H1 (cell line): ENCODE measurements at regions not wholly inside any gene's neighbourhood (a gene's known extent, or its start where the extent isn't known, plus 50 kb on each side); places are given as distances from the start of the nearest gene placed in this dataset.

Experiments
- CTCF ChIA-PET: fragments of 300-600 bp; sonication (Branson Sonifier 250); formaldehyde crosslinking; loops from one replicate; lab custom pipeline; 2021; ENCODE audit not compliant: partially characterized antibody; lab: Charles Lee
- POLR2A ChIA-PET: fragments of 300-600 bp; sonication (Branson Sonifier 250); formaldehyde crosslinking; loops from one replicate; lab custom pipeline; 2021; ENCODE audit warnings: inconsistent platforms; ENCODE audit not compliant: partially characterized antibody; lab: Charles Lee
- DNase-seq, 2 experiments: peaks; one replicate each; pipeline versions ENCODE4 v3.0.0 to v3.0.0-alpha.2; 2010 to 2022; ENCODE audit warnings: low spot score in 2 of 2, low read depth in 1 of 2, mixed read lengths in 1 of 2
- FAIRE-seq: peaks from 2 replicates; lab custom pipeline; 2011; peaks lifted over from hg19 to GRCh38; lab: Jason Lieb, UNC
- H2AFZ ChIP-seq: 2 replicates; pipeline ENCODE4 v1.8.1; 2012; ENCODE audit warnings: low read length, inconsistent platforms
- H2AK5ac ChIP-seq: 2 replicates; pipeline ENCODE4 v1.6.1; 2013; ENCODE audit warnings: low read depth, low read length
- H2BK120ac ChIP-seq: replicated peaks from 2 replicates; pipeline ENCODE3; 2013; ENCODE audit warnings: low read depth, low read length, inconsistent platforms
- H2BK12ac ChIP-seq: 2 replicates; pipeline ENCODE4 v1.6.1; 2013; ENCODE audit warnings: low read depth, low read length
- H2BK15ac ChIP-seq: 2 replicates; pipeline ENCODE4 v1.6.1; 2013; ENCODE audit warnings: low read length
- H2BK20ac ChIP-seq: 2 replicates; pipeline ENCODE4 v1.6.1; 2013; ENCODE audit warnings: low read length
- H2BK5ac ChIP-seq: 2 replicates; pipeline ENCODE4 v1.6.1; 2013; ENCODE audit warnings: low read depth, low read length
- H3K14ac ChIP-seq: 2 replicates; pipeline ENCODE4 v1.6.1; 2013; ENCODE audit warnings: inconsistent platforms; ENCODE audit not compliant: insufficient read length
- H3K18ac ChIP-seq: 2 replicates; pipeline ENCODE4 v1.6.1; 2013; ENCODE audit warnings: low read length; ENCODE audit errors: extremely low read depth
- H3K23ac ChIP-seq: 2 replicates; pipeline ENCODE4 v1.6.1; 2013; ENCODE audit warnings: inconsistent platforms; ENCODE audit not compliant: insufficient read length
- H3K23me2 ChIP-seq: 2 replicates; pipeline ENCODE4 v1.6.1; 2013; ENCODE audit warnings: low read depth, low read length
- H3K27ac ChIP-seq: 2 replicates; pipeline ENCODE4 v1.6.1; 2011; ENCODE audit warnings: low read depth, low read length, inconsistent platforms
- H3K27me3 ChIP-seq, 4 experiments: replicated peaks in 1 of 4; 1 replicate in 1 of 4; 2 replicates in 3 of 4; pipeline versions ENCODE4 v1.6.1 to v1.8.1; 2011 to 2013; ENCODE audit warnings: low read length in 3 of 4, mild to moderate bottlenecking in 3 of 4, inconsistent platforms in 2 of 4, mixed read lengths in 2 of 4, moderate library complexity in 1 of 4; ENCODE audit not compliant: control insufficient read depth in 3 of 4, insufficient read depth in 3 of 4; ENCODE audit errors: extremely low read depth in 1 of 4
- H3K36me3 ChIP-seq, 4 experiments: 2 replicates each; pipeline versions ENCODE4 v1.6.1 to v1.8.1; 2011 to 2013; ENCODE audit warnings: mild to moderate bottlenecking in 4 of 4, low read length in 3 of 4, moderate library complexity in 2 of 4, control low read depth in 1 of 4, inconsistent platforms in 1 of 4; ENCODE audit not compliant: insufficient read depth in 4 of 4, control insufficient read depth in 2 of 4
- H3K4ac ChIP-seq: replicated peaks from 2 replicates; pipeline ENCODE3; 2013; ENCODE audit warnings: low read length, low read depth, mixed read lengths, inconsistent platforms; ENCODE audit not compliant: insufficient read length
- H3K4me1 ChIP-seq, 4 experiments: replicated peaks in 1 of 4; 1 replicate in 1 of 4; 2 replicates in 3 of 4; pipeline versions ENCODE4 v1.6.1 to v1.8.1; 2011 to 2013; ENCODE audit warnings: low read length in 3 of 4, inconsistent platforms in 2 of 4, mixed read lengths in 1 of 4; ENCODE audit not compliant: insufficient read depth in 4 of 4, control insufficient read depth in 3 of 4
- H3K4me2 ChIP-seq, 2 experiments: 2 replicates each; pipeline versions ENCODE4 v1.6.1 to v1.8.1; 2011 to 2013; ENCODE audit warnings: low read depth in 2 of 2, low read length in 2 of 2, control low read depth in 1 of 2, inconsistent platforms in 1 of 2, mild to moderate bottlenecking in 1 of 2; ENCODE audit not compliant: insufficient read depth in 1 of 2
- H3K4me3 ChIP-seq, 4 experiments: fragments of 200-600, 300-600 bp in 1 of 4; sonication (generic), shearing (Covaris generic), sonication (Bioruptor Twin) in 1 of 4; 2 replicates each; pipeline versions ENCODE4 v1.5.1 to v1.8.1; 2011 to 2016; ENCODE audit warnings: low read length in 4 of 4, low read depth in 3 of 4, control low read depth in 2 of 4, inconsistent platforms in 2 of 4, mild to moderate bottlenecking in 2 of 4, mixed read lengths in 1 of 4, moderate library complexity in 1 of 4; ENCODE audit not compliant: insufficient read depth in 2 of 4; ENCODE audit errors: extremely low read depth in 1 of 4
- H3K56ac ChIP-seq: replicated peaks from 2 replicates; pipeline ENCODE3; 2013; ENCODE audit warnings: low read depth, mild to moderate bottlenecking, mixed read lengths, low read length, inconsistent platforms; ENCODE audit not compliant: insufficient read length
- H3K79me1 ChIP-seq: 2 replicates; pipeline ENCODE4 v1.6.1; 2013; ENCODE audit warnings: low read depth, low read length, control low read depth
- H3K79me2 ChIP-seq, 2 experiments: 2 replicates each; pipeline versions ENCODE4 v1.6.1 to v1.8.1; 2012 to 2013; ENCODE audit warnings: low read length in 2 of 2, mild to moderate bottlenecking in 2 of 2, inconsistent platforms in 1 of 2; ENCODE audit not compliant: insufficient read depth in 2 of 2, control insufficient read depth in 1 of 2
- H3K9ac ChIP-seq, 4 experiments: replicated peaks in 1 of 4; 1 replicate in 1 of 4; 2 replicates in 3 of 4; pipeline versions ENCODE4 v1.6.1 to v1.8.1; 2011 to 2013; ENCODE audit warnings: low read depth in 3 of 4, low read length in 3 of 4, control low read depth in 2 of 4, mild to moderate bottlenecking in 2 of 4, moderate library complexity in 2 of 4, inconsistent platforms in 1 of 4; ENCODE audit errors: extremely low read depth in 1 of 4
- H3K9me3 ChIP-seq, 2 experiments: 2 replicates each; pipeline versions ENCODE4 v1.6.1 to v1.8.1; 2012 to 2013; ENCODE audit warnings: mild to moderate bottlenecking in 2 of 2, moderate library complexity in 2 of 2, control low read depth in 1 of 2, inconsistent platforms in 1 of 2, low read depth in 1 of 2, low read length in 1 of 2, mixed read lengths in 1 of 2; ENCODE audit not compliant: insufficient read depth in 2 of 2
- H4K20me1 ChIP-seq, 2 experiments: replicated peaks in 1 of 2; 2 replicates each; pipeline versions ENCODE3 to v1.8.1; 2011 to 2013; ENCODE audit warnings: inconsistent platforms in 2 of 2, low read length in 2 of 2, mild to moderate bottlenecking in 1 of 2; ENCODE audit not compliant: insufficient read depth in 2 of 2, control insufficient read depth in 1 of 2
- H4K5ac ChIP-seq: 2 replicates; pipeline ENCODE4 v1.6.1; 2013; ENCODE audit warnings: low read length, low read depth, mixed read lengths, inconsistent platforms; ENCODE audit not compliant: insufficient read length
- H4K8ac ChIP-seq: 2 replicates; pipeline ENCODE4 v1.8.0; 2013; ENCODE audit warnings: mild to moderate bottlenecking, moderate library complexity, low read length, inconsistent platforms; ENCODE audit not compliant: insufficient read depth; ENCODE audit errors: extremely low read depth
- H4K91ac ChIP-seq: replicated peaks from 2 replicates; pipeline ENCODE3; 2013; ENCODE audit warnings: low read length, mixed read lengths, inconsistent platforms; ENCODE audit not compliant: insufficient read length
- BACH1 ChIP-seq: IDR thresholded peaks from 2 replicates; pipeline ENCODE4 v1.6.1; 2012; ENCODE audit warnings: low read length, improper control_type of control experiment
- CEBPB ChIP-seq: IDR thresholded peaks from 2 replicates; pipeline ENCODE4 v1.6.1; 2012; ENCODE audit warnings: low read depth, low read length
- CREB1 ChIP-seq: IDR thresholded peaks from 2 replicates; pipeline ENCODE4 v1.6.1; 2012; ENCODE audit warnings: inconsistent platforms
- HDAC2 ChIP-seq, 2 experiments: fragments of 300-600 bp in 1 of 2; sonication (generic) in 1 of 2; IDR thresholded peaks; 2 replicates each; pipeline ENCODE4 v1.6.1; 2011 to 2012; ENCODE audit warnings: low read depth in 2 of 2, low read length in 2 of 2, mild to moderate bottlenecking in 2 of 2, moderate library complexity in 2 of 2, borderline replicate concordance in 1 of 2, inconsistent platforms in 1 of 2
- JUND ChIP-seq: IDR thresholded peaks from 2 replicates; pipeline ENCODE4 v1.6.1; 2011; ENCODE audit warnings: mild to moderate bottlenecking, improper control_type of control experiment, low read length
- POU5F1 ChIP-seq: IDR thresholded peaks from 2 replicates; pipeline ENCODE4 v1.6.1; 2011; ENCODE audit warnings: low read depth, mild to moderate bottlenecking, low read length, moderate library complexity
- RBBP5 ChIP-seq: IDR thresholded peaks from 2 replicates; pipeline ENCODE4 v1.7.1; 2012; ENCODE audit warnings: low read depth, mild to moderate bottlenecking, inconsistent platforms, low read length, moderate library complexity, borderline replicate concordance
- RXRA ChIP-seq: IDR thresholded peaks from 2 replicates; pipeline ENCODE4 v1.6.1; 2011; ENCODE audit warnings: low read depth, mild to moderate bottlenecking, low read length, moderate library complexity; ENCODE audit not compliant: insufficient read depth
- SP4 ChIP-seq: IDR thresholded peaks from 2 replicates; pipeline ENCODE4 v1.6.1; 2012; ENCODE audit warnings: low read length, inconsistent platforms
- TAF1 ChIP-seq: IDR thresholded peaks from 2 replicates; pipeline ENCODE4 v1.6.1; 2011; ENCODE audit warnings: mild to moderate bottlenecking, low read depth, low read length
- TAF7 ChIP-seq: optimal IDR thresholded peaks from 2 replicates; pipeline ENCODE3; 2011; ENCODE audit warnings: low read depth, mild to moderate bottlenecking, inconsistent platforms, low read length, moderate library complexity, borderline replicate concordance
- TEAD4 ChIP-seq: IDR thresholded peaks from 2 replicates; pipeline ENCODE4 v1.6.1; 2012; ENCODE audit warnings: low read depth, low read length, inconsistent platforms, mixed read lengths
- WGBS, 2 experiments: shearing (Covaris generic) in 1 of 2; methylation state at CpG; one replicate each; pipeline versions ENCODE4 v1.1.6 to v1.1.7; 2013 to 2015; ENCODE audit warnings: low lambda C conversion rate in 2 of 2, mixed read lengths in 2 of 2, inconsistent platforms in 1 of 2, low coverage in 1 of 2, missing lambda C conversion rate in 1 of 2; ENCODE audit not compliant: insufficient replicate concordance in 2 of 2, insufficient coverage in 1 of 2, insufficient read length in 1 of 2; ENCODE audit errors: extremely low coverage in 1 of 2, missing lambda C conversion rate in 1 of 2; 5-methylcytosine and 5-hydroxymethylcytosine counted together

DNA sequence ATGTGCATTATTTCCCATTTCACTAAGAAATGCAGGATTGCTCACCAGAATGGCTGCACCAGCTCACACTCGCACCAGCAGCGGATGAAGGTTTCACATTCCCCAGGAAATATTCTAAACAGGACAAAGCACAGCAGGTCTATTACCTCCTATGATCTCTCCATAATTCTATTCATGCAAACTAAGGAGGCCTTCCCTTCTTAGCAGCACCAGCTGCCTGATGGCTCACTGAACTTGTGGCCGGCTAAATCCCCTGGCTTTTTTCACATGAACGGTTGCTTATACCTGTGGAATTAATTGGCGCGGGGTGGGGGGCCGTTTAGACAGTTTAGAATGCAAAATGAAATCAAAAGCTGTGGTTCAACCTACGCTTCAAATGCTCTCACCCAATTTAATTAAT, 73.5 kb upstream of the SRD5A3 start:
- Histone ChIP-seq H2BK12ac (peak overlapping the region; percentile 45; the same call in 1 of the 2 replicates), H3K27ac (no peak overlapping the region), H3K4ac (peak overlapping the region; percentile 92), H4K5ac (no peak overlapping the region), H3K56ac (no peak overlapping the region), H3K23ac (no peak overlapping the region), H2BK20ac (peak overlapping the region; percentile 91), H3K18ac (no peak overlapping the region), H3K4me2 (no peak overlapping the region), H2AFZ (peak overlapping the region; percentile 92), H3K4me1 (peaks cover 0 to 6% (median 3%) of the 10 kb centered on the region in 4 experiments; a peak in 4 of 7 replicates), H3K9ac (no peak overlapping the region), H2BK120ac (peak overlapping the region; percentile 29), H2BK5ac (no peak overlapping the region; the same call in 1 of the 2 replicates), H3K27me3 (no peaks in the 10 kb centered on the region), H3K14ac (no peak overlapping the region), H3K23me2 (no peaks in the 10 kb centered on the region), H4K20me1 (no peaks in the 10 kb centered on the region), H3K79me2 (no peaks in the 10 kb centered on the region), H3K9me3 (no peaks in the 10 kb centered on the region), H4K8ac (no peak overlapping the region), H3K79me1 (no peaks in the 10 kb centered on the region), H4K91ac (peak overlapping the region; percentile 61), H2BK15ac (no peak overlapping the region), H3K36me3 (no peaks in the 10 kb centered on the region), H3K4me3 (no peak overlapping the region), H2AK5ac (no peak overlapping the region)
- ChIA-PET POLR2A (no interaction called here), CTCF (no interaction called here)
- no peak for FAIRE-seq
- TF ChIP-seq POU5F1 (no peak), CREB1 (no peak), SP4 (no peak), BACH1 (no peak), RBBP5 (no peak), TAF7 (no peak), CEBPB (no peak), HDAC2 (IDR thresholded peaks at IDR 0.05; ENCODE audit: borderline replicate concordance in 1 of 2, low read depth in 2 of 2, low read length in 2 of 2) (no peak), RXRA (no peak), JUND (no peak), TEAD4 (no peak), TAF1 (no peak)
- DNase-seq = no peak
- WGBS, 2 experiments = 80% methylated on average over 8 of the region's 8 CpGs; no CpG with 5 or more reads in 1 of the 2 experiments
